ENCODE measurements at regions not wholly inside any gene's neighbourhood (a gene's known extent, or its start where the extent isn't known, plus 50 kb on each side); places are given as distances from the start of the nearest gene placed in this dataset.

DNA sequence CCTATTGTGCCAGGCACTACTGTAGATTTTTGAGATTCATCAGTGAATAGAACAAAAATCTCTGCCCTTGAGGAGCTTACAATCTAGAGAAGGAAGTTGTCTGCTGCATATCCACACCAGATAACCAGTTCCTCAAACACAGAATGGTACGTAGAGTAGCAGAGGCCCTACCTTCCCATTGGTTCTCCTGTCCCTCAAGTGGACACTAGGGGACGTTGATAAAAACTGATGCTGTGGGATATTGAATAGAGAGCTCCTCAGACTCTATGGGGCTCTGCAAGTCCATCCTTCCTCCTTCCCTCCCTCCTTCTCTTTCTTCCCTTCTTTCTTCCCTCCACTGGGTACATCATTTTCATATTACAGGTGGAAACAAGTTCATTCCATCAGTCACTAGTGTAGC is 371.3 kb downstream of the PBX1 start:
- H3K9me2 ChIP-seq (ENCODE audit: insufficient read depth, low read length): peaks cover 3% of the 10 kb centered on the region
- H2AFZ ChIP-seq (ENCODE audit: low read depth, low read length): no peak overlapping the region
- H3K4me2 ChIP-seq (ENCODE audit: low read length): no peak overlapping the region
- H3K36me3 ChIP-seq (ENCODE audit: insufficient read depth, low read length): no peaks in the 10 kb centered on the region
- H3F3A ChIP-seq (ENCODE audit: insufficient read depth, low read length, poor library complexity, severe bottlenecking): no peaks in the 10 kb centered on the region
- no peaks in the 10 kb centered on the region for H3K27me3 ChIP-seq (ENCODE audit: insufficient read depth, low read depth, low read length)
- no peaks in the 10 kb centered on the region for H4K20me1 ChIP-seq (ENCODE audit: insufficient read depth)
- no peak overlapping the region for H3K4me3 ChIP-seq (ENCODE audit: low read length)
- H3K27ac ChIP-seq (ENCODE audit: low read length): no peak overlapping the region
- TF ChIP-seq, protein P1, sequence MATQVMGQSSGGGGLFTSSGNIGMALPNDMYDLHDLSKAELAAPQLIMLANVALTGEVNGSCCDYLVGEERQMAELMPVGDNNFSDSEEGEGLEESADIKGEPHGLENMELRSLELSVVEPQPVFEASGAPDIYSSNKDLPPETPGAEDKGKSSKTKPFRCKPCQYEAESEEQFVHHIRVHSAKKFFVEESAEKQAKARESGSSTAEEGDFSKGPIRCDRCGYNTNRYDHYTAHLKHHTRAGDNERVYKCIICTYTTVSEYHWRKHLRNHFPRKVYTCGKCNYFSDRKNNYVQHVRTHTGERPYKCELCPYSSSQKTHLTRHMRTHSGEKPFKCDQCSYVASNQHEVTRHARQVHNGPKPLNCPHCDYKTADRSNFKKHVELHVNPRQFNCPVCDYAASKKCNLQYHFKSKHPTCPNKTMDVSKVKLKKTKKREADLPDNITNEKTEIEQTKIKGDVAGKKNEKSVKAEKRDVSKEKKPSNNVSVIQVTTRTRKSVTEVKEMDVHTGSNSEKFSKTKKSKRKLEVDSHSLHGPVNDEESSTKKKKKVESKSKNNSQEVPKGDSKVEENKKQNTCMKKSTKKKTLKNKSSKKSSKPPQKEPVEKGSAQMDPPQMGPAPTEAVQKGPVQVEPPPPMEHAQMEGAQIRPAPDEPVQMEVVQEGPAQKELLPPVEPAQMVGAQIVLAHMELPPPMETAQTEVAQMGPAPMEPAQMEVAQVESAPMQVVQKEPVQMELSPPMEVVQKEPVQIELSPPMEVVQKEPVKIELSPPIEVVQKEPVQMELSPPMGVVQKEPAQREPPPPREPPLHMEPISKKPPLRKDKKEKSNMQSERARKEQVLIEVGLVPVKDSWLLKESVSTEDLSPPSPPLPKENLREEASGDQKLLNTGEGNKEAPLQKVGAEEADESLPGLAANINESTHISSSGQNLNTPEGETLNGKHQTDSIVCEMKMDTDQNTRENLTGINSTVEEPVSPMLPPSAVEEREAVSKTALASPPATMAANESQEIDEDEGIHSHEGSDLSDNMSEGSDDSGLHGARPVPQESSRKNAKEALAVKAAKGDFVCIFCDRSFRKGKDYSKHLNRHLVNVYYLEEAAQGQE (IDR thresholded peaks at IDR 0.05; ENCODE audit: borderline replicate concordance): no peak
- TF ChIP-seq EP300 (conservative IDR thresholded peaks at IDR 0.05; ENCODE audit: poor library complexity, severe bottlenecking) (no peak), TAF1 (IDR thresholded peaks at IDR 0.05; ENCODE audit: low read depth) (no peak), MXI1 (conservative IDR thresholded peaks at IDR 0.05; ENCODE audit: poor library complexity, severe bottlenecking) (no peak), RAD21 (conservative IDR thresholded peaks at IDR 0.05) (no peak), EZH2 (IDR thresholded peaks at IDR 0.05; ENCODE audit: borderline replicate concordance, insufficient read depth, low read length, poor library complexity, severe bottlenecking) (no peak), SMC3 (conservative IDR thresholded peaks at IDR 0.05; ENCODE audit: poor library complexity) (no peak), POLR2AphosphoS5 (IDR thresholded peaks at IDR 0.05) (no peak)
- TF ChIP-seq, protein P2, sequence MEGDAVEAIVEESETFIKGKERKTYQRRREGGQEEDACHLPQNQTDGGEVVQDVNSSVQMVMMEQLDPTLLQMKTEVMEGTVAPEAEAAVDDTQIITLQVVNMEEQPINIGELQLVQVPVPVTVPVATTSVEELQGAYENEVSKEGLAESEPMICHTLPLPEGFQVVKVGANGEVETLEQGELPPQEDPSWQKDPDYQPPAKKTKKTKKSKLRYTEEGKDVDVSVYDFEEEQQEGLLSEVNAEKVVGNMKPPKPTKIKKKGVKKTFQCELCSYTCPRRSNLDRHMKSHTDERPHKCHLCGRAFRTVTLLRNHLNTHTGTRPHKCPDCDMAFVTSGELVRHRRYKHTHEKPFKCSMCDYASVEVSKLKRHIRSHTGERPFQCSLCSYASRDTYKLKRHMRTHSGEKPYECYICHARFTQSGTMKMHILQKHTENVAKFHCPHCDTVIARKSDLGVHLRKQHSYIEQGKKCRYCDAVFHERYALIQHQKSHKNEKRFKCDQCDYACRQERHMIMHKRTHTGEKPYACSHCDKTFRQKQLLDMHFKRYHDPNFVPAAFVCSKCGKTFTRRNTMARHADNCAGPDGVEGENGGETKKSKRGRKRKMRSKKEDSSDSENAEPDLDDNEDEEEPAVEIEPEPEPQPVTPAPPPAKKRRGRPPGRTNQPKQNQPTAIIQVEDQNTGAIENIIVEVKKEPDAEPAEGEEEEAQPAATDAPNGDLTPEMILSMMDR (IDR thresholded peaks at IDR 0.05; ENCODE audit: poor library complexity, severe bottlenecking): no peak
- H3K9me3 ChIP-seq (ENCODE audit: low read length): no peaks in the 10 kb centered on the region
- no peak overlapping the region for H3K9ac ChIP-seq (ENCODE audit: low read length)
- no peaks in the 10 kb centered on the region for H3K79me2 ChIP-seq (replicated peaks; ENCODE audit: insufficient read depth, low read length)

DNA sequence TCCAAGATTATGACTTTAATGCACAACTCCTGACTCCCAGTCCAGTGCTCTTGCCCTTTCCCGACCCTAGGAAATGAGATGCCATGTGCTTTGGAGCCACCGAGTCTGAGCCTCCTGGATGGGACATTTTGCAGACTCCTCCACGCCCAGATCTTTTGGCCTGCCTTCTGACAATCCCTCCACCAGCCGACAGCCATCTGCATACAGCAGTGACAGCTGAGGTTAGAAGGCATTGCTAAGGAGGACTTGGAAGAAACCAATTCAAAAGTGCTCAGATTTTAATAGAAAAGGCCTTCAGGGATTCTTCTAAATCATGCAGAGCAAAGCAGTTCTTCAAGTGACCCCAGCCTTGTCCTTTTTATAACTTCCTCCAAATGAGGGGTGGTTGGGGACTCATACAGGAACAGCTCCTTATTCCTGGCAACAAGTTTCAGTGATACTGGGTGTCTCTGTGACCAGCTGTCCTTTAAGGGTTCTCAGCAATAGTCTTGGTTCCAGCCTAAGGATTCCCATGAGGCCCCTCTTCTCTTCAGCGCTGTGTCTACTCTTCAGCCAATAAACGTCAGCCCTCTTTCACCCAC is 369.3 kb downstream of the PBX1 start:
- H3K4me3 ChIP-seq (ENCODE audit: low read length): no peak overlapping the region
- H4K20me1 ChIP-seq (ENCODE audit: insufficient read depth): no peaks in the 10 kb centered on the region
- no peaks in the 10 kb centered on the region for H3K9me2 ChIP-seq (ENCODE audit: insufficient read depth, low read length)
- H3K9me3 ChIP-seq (ENCODE audit: low read length): no peaks in the 10 kb centered on the region
- no peak overlapping the region for H3K4me2 ChIP-seq (ENCODE audit: low read length)
- no peak overlapping the region for H3K27ac ChIP-seq (ENCODE audit: low read length)
- no peak for TF ChIP-seq EP300 (conservative IDR thresholded peaks at IDR 0.05; ENCODE audit: poor library complexity, severe bottlenecking)
- TF ChIP-seq EZH2 (IDR thresholded peaks at IDR 0.05; ENCODE audit: borderline replicate concordance, insufficient read depth, low read length, poor library complexity, severe bottlenecking): no peak
- TF ChIP-seq RAD21 (conservative IDR thresholded peaks at IDR 0.05): no peak
- TF ChIP-seq, protein P2 (IDR thresholded peaks at IDR 0.05; ENCODE audit: poor library complexity, severe bottlenecking): no peak
- TF ChIP-seq, protein P1 (IDR thresholded peaks at IDR 0.05; ENCODE audit: borderline replicate concordance): no peak
- no peak for TF ChIP-seq POLR2AphosphoS5 (IDR thresholded peaks at IDR 0.05)
- TF ChIP-seq SMC3 (conservative IDR thresholded peaks at IDR 0.05; ENCODE audit: poor library complexity): no peak
- TF ChIP-seq TAF1 (IDR thresholded peaks at IDR 0.05; ENCODE audit: low read depth): no peak
- no peak for TF ChIP-seq MXI1 (conservative IDR thresholded peaks at IDR 0.05; ENCODE audit: poor library complexity, severe bottlenecking)
- H3K27me3 ChIP-seq (ENCODE audit: insufficient read depth, low read depth, low read length): no peaks in the 10 kb centered on the region
- H3F3A ChIP-seq (ENCODE audit: insufficient read depth, low read length, poor library complexity, severe bottlenecking): no peaks in the 10 kb centered on the region
- no peaks in the 10 kb centered on the region for H3K36me3 ChIP-seq (ENCODE audit: insufficient read depth, low read length)
- no peaks in the 10 kb centered on the region for H3K79me2 ChIP-seq (replicated peaks; ENCODE audit: insufficient read depth, low read length)
- H2AFZ ChIP-seq (ENCODE audit: low read depth, low read length): no peak overlapping the region
- no peak overlapping the region for H3K9ac ChIP-seq (ENCODE audit: low read length)
